Tibial nerve (tissue), 4 donors: ENCODE measurements at regions not wholly inside any gene's neighbourhood (a gene's known extent, or its start where the extent isn't known, plus 50 kb on each side); places are given as distances from the start of the nearest gene placed in this dataset.

Experiments
- EP300 ChIP-seq, 2 donors: sonication (generic); formaldehyde crosslinking; IDR thresholded peaks; one replicate each; pipeline ENCODE4 v1.6.1; 2017; ENCODE audit warnings: antibody characterized with exemption in 2 of 2, mild to moderate bottlenecking in 1 of 2
- POLR2A ChIP-seq, 2 donors: fragments of 450-650 bp; IDR thresholded peaks; one replicate each; pipeline ENCODE4 v1.6.1; 2017; ENCODE audit warnings: antibody characterized with exemption in 2 of 2, mild to moderate bottlenecking in 2 of 2, moderate library complexity in 2 of 2
- TF ChIP-seq, protein P1 (sequence below), 5 experiments: fragments of 200-600 bp in 3 of 5; fragments of 450-650 bp in 2 of 5; sonication (generic) in 3 of 5; IDR thresholded peaks; one replicate each; pipeline ENCODE4 v1.5.1; 2016 to 2019; ENCODE audit warnings: antibody characterized with exemption in 5 of 5, mild to moderate bottlenecking in 3 of 5, moderate library complexity in 2 of 5

DNA sequence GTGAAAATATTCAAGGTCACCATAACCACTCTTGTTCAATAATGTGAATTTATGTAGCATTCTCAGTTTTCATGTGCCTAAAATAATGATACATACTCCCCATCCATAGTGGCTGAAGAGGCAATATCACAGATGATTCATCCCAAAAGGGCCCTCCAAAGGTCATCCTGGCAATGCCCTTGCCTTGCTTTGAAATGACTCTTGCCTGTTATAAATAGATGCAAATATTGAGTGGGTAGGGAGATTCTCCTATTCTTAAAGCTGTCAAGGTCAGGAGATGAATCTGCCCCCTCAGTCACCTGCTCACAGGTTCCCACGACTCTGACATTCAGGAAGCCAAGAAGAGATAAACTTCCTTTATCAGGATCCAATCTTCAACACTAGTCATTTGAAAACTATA, 490.5 kb downstream of the TNS1 start:
- TF ChIP-seq POLR2A (IDR thresholded peaks at IDR 0.05) (no peak), EP300 (IDR thresholded peaks at IDR 0.05) (no peak)
- TF ChIP-seq, protein P1, sequence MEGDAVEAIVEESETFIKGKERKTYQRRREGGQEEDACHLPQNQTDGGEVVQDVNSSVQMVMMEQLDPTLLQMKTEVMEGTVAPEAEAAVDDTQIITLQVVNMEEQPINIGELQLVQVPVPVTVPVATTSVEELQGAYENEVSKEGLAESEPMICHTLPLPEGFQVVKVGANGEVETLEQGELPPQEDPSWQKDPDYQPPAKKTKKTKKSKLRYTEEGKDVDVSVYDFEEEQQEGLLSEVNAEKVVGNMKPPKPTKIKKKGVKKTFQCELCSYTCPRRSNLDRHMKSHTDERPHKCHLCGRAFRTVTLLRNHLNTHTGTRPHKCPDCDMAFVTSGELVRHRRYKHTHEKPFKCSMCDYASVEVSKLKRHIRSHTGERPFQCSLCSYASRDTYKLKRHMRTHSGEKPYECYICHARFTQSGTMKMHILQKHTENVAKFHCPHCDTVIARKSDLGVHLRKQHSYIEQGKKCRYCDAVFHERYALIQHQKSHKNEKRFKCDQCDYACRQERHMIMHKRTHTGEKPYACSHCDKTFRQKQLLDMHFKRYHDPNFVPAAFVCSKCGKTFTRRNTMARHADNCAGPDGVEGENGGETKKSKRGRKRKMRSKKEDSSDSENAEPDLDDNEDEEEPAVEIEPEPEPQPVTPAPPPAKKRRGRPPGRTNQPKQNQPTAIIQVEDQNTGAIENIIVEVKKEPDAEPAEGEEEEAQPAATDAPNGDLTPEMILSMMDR (IDR thresholded peaks at IDR 0.05) = no peak
